Ishikawa (cell line): ENCODE measurements at regions not wholly inside any gene's neighbourhood (a gene's known extent, or its start where the extent isn't known, plus 50 kb on each side); places are given as distances from the start of the nearest gene placed in this dataset.

Experiments
- CEBPB ChIP-seq: IDR thresholded peaks from 2 replicates; pipeline ENCODE4 v1.6.1; 2012
- CREB1 ChIP-seq: IDR thresholded peaks from 2 replicates; pipeline ENCODE4 v1.6.1; 2012; ENCODE audit warnings: low read depth
- EGR1 ChIP-seq: IDR thresholded peaks from 2 replicates; pipeline ENCODE4 v1.6.1; 2012
- EP300 ChIP-seq: IDR thresholded peaks from 2 replicates; pipeline ENCODE4 v1.6.1; 2012; ENCODE audit warnings: borderline replicate concordance
- FOXM1 ChIP-seq: IDR thresholded peaks from 2 replicates; pipeline ENCODE4 v1.6.1; 2012; ENCODE audit warnings: low read depth, borderline replicate concordance
- MAX ChIP-seq: IDR thresholded peaks from 2 replicates; pipeline ENCODE4 v1.6.1; 2012
- NFIC ChIP-seq: IDR thresholded peaks from 2 replicates; pipeline ENCODE4 v1.6.1; 2012
- RAD21 ChIP-seq: IDR thresholded peaks from 2 replicates; pipeline ENCODE4 v1.6.1; 2012; ENCODE audit warnings: low read depth
- REST ChIP-seq: IDR thresholded peaks from 2 replicates; pipeline ENCODE4 v1.6.1; 2012; ENCODE audit warnings: low read depth, mild to moderate bottlenecking
- TAF1 ChIP-seq: IDR thresholded peaks from 2 replicates; pipeline ENCODE4 v1.6.1; 2012; ENCODE audit warnings: low read depth, mild to moderate bottlenecking
- TCF12 ChIP-seq: IDR thresholded peaks from 2 replicates; pipeline ENCODE4 v1.6.1; 2012; ENCODE audit warnings: low read depth
- TEAD4 ChIP-seq: IDR thresholded peaks from 2 replicates; pipeline ENCODE4 v1.6.1; 2012
- USF1 ChIP-seq: IDR thresholded peaks from 2 replicates; pipeline ENCODE4 v1.6.1; 2012
- YY1 ChIP-seq: IDR thresholded peaks from 2 replicates; pipeline ENCODE4 v1.6.1; 2012; ENCODE audit warnings: low read depth

- TF ChIP-seq EGR1 (no peak), EP300 (no peak), CEBPB (no peak), REST (no peak), TAF1 (no peak), NFIC (no peak), MAX (no peak), RAD21 (no peak), USF1 (no peak), TCF12 (no peak), TEAD4 (no peak), YY1 (no peak), CREB1 (no peak), FOXM1 (no peak)
Measured at GRCh38 chr6:18055098-18055497, 67.4 kb downstream of the NHLRC1 start.
